GM23248 (cell line): ENCODE measurements at regions not wholly inside any gene's neighbourhood (a gene's known extent, or its start where the extent isn't known, plus 50 kb on each side); places are given as distances from the start of the nearest gene placed in this dataset.

Experiments
- EZH2 ChIP-seq: fragments of 200-600 bp; sonication (generic); IDR thresholded peaks from 2 replicates; pipeline ENCODE4 v1.6.1; 2018; ENCODE audit warnings: antibody characterized with exemption, mild to moderate bottlenecking; ENCODE audit not compliant: insufficient read depth, poor library complexity, severe bottlenecking
- EZH2phosphoT487 ChIP-seq: fragments of 200-600 bp; sonication (generic); IDR thresholded peaks from 2 replicates; pipeline ENCODE4 v1.6.1; 2018; ENCODE audit warnings: antibody characterized with exemption, moderate library complexity, mild to moderate bottlenecking, low read depth; ENCODE audit not compliant: insufficient read depth

GRCh38 chr3:5690490-5690889 is 503.0 kb downstream of the EDEM1 start:
- TF ChIP-seq EZH2 (no peak), EZH2phosphoT487 (no peak)
